ENCODE measurements at regions not wholly inside any gene's neighbourhood (a gene's known extent, or its start where the extent isn't known, plus 50 kb on each side); places are given as distances from the start of the nearest gene placed in this dataset.

DNA sequence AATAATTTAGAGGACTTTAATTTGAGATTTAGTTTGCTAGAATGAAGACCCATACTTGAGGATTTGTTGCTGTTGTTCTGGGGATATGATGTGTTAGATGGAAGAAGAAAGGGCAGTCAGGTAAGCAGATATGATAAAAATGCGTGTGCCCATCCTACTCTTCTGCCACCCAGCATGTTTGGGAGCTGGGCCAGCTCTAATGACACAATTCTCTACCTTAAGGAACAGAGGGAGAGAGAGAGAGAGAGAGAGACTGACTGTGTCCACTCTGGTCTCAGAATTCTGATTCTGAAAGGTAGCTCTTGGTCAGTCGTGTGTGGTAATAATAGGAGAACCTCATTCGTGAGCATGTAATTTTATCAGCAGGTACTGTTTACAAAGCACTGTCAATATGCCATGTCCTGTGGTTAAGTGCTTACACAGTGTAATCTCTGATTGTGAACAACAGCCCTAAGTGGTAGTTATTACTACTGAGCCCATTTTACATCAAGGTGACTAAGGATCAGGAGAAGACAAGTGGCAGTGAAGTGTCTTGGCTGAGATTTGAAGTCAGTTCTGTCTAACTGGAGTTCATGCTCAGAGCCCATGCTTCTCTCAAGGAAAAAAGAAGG, 307.4 kb upstream of the SEMA6A start:
- Mint-ChIP-seq H3K4me3 (no peak overlapping the region), H3K4me1 (no peaks in the 10 kb centered on the region), H3K27me3 (ENCODE audit: low read depth) (no peaks in the 10 kb centered on the region), H3K9me3 (peaks cover 5% of the 10 kb centered on the region), H3K36me3 (ENCODE audit: low read depth) (no peaks in the 10 kb centered on the region), H3K27ac (ENCODE audit: unreplicated experiment) (no peak overlapping the region)
- TF ChIP-seq, protein P1, sequence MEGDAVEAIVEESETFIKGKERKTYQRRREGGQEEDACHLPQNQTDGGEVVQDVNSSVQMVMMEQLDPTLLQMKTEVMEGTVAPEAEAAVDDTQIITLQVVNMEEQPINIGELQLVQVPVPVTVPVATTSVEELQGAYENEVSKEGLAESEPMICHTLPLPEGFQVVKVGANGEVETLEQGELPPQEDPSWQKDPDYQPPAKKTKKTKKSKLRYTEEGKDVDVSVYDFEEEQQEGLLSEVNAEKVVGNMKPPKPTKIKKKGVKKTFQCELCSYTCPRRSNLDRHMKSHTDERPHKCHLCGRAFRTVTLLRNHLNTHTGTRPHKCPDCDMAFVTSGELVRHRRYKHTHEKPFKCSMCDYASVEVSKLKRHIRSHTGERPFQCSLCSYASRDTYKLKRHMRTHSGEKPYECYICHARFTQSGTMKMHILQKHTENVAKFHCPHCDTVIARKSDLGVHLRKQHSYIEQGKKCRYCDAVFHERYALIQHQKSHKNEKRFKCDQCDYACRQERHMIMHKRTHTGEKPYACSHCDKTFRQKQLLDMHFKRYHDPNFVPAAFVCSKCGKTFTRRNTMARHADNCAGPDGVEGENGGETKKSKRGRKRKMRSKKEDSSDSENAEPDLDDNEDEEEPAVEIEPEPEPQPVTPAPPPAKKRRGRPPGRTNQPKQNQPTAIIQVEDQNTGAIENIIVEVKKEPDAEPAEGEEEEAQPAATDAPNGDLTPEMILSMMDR (conservative IDR thresholded peaks at IDR 0.05): no peak
- DNase-seq (ENCODE audit: low read depth, low spot score): no peak

DNA sequence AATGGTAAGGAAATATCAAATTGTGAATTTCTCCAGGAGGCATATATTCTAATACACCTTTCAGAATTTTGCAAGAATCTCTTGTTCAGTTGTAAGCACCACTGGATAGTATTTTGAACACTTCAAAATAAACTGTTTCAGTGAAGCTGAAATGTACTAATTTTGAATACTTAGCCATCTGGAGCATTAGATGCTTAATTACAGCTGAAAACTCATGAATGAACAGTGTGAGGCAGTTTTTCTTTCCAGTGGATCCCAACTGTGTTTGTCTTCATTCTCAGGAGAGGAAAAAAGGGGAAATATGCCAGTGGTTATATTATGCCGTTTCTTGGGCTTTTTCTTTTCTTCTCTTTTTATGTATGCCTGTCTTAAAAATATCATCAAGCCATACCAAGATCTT, 306.0 kb upstream of the SEMA6A start:
- TF ChIP-seq, protein P1 (conservative IDR thresholded peaks at IDR 0.05): no peak
- H3K4me3 Mint-ChIP-seq: no peak overlapping the region
- H3K27me3 Mint-ChIP-seq (ENCODE audit: low read depth): no peaks in the 10 kb centered on the region
- no peaks in the 10 kb centered on the region for H3K36me3 Mint-ChIP-seq (ENCODE audit: low read depth)
- H3K27ac Mint-ChIP-seq (ENCODE audit: unreplicated experiment): no peak overlapping the region
- H3K9me3 Mint-ChIP-seq: peaks cover 5% of the 10 kb centered on the region
- no peaks in the 10 kb centered on the region for H3K4me1 Mint-ChIP-seq
- no peak for DNase-seq (ENCODE audit: low read depth, low spot score)

DNA sequence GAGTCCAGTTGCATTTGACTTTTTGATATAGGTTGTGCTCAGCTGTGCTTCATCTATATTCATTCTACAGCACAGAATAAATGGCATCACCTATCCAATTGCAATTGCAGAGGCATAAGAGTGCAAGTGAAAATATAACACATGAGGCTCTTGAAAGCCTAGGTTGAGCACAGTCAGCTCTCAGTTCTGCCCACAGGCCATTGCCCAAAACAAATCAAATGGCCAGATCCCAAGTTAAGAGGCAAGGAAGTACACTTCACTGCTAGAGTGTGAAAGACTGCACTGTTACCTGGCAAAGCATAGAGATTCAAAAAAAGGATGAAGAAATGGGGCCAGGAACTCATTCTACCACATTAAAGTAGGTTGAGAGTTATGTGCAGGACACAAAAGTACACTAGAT, 305.5 kb upstream of the SEMA6A start:
- no peak for DNase-seq (ENCODE audit: low read depth, low spot score)
- Mint-ChIP-seq H3K36me3 (ENCODE audit: low read depth) (no peaks in the 10 kb centered on the region), H3K4me1 (no peaks in the 10 kb centered on the region), H3K27ac (ENCODE audit: unreplicated experiment) (no peak overlapping the region), H3K9me3 (peaks cover 5% of the 10 kb centered on the region), H3K4me3 (no peak overlapping the region), H3K27me3 (ENCODE audit: low read depth) (no peaks in the 10 kb centered on the region)
- TF ChIP-seq, protein P1 (conservative IDR thresholded peaks at IDR 0.05): no peak

DNA sequence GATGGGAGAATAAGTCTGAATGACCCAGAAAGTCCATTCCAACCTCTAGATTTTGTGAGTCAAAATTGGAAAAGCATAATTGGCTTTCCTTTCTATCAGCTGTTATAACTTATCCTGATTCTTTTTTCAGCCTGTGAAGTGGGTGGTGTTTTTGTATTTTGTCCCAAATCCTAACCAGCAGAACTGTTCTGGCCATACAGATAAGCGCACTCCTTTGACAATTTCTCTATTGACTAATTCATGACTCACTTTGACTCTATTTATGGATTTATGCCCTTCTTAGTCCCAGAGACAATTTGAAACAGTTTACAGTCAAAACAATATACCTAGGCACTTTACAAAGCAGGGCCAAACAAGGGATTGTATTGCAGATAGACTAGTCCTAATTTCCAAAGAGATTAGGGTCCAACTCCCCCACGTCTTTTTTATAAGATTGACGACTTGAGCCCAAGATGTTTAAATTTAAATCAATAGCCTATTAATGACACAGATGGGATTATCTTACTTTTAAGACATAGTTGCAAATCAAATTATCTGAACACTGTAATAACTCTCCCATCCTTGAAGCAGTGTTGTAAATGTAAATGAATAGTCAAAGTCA, 301.7 kb upstream of the SEMA6A start:
- no peak overlapping the region for H3K4me3 Mint-ChIP-seq
- H3K9me3 Mint-ChIP-seq: peaks cover 5% of the 10 kb centered on the region
- H3K4me1 Mint-ChIP-seq: no peaks in the 10 kb centered on the region
- no peak overlapping the region for H3K27ac Mint-ChIP-seq (ENCODE audit: unreplicated experiment)
- no peaks in the 10 kb centered on the region for H3K27me3 Mint-ChIP-seq (ENCODE audit: low read depth)
- no peaks in the 10 kb centered on the region for H3K36me3 Mint-ChIP-seq (ENCODE audit: low read depth)
- no peak for DNase-seq (ENCODE audit: low read depth, low spot score)
- TF ChIP-seq, protein P1 (conservative IDR thresholded peaks at IDR 0.05): no peak

DNA sequence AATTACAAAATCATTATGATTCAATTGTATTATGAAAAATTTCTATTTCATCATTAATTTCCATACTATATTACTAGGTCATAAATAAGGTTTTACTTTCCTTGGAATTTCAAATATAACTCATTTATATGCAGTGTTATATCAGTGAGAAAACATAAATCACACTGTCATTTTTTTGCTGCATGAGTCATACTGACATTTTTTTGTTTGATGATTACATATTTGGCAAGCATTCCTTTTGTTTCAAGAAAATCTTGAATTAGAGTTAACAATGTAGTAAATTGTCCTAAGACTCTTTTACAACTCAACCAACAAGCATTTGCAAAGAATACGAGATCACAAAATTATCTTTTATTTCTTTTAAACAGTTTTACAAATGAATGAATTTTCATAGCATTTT, 298.4 kb upstream of the SEMA6A start:
- no peaks in the 10 kb centered on the region for H3K27me3 Mint-ChIP-seq (ENCODE audit: low read depth)
- no peak for DNase-seq (ENCODE audit: low read depth, low spot score)
- TF ChIP-seq, protein P1 (conservative IDR thresholded peaks at IDR 0.05): no peak
- H3K4me1 Mint-ChIP-seq: no peaks in the 10 kb centered on the region
- no peak overlapping the region for H3K4me3 Mint-ChIP-seq
- H3K9me3 Mint-ChIP-seq: peaks cover 10% of the 10 kb centered on the region
- peaks cover 3% of the 10 kb centered on the region for H3K36me3 Mint-ChIP-seq (ENCODE audit: low read depth)
- H3K27ac Mint-ChIP-seq (ENCODE audit: unreplicated experiment): no peak overlapping the region

Measured in neural crest cell (in vitro differentiated cells).